HFF-Myc (cell line): ENCODE measurements at regions not wholly inside any gene's neighbourhood (a gene's known extent, or its start where the extent isn't known, plus 50 kb on each side); places are given as distances from the start of the nearest gene placed in this dataset.

Experiments
- DNase-seq: peaks from one replicate; pipeline ENCODE4 v3.0.0-alpha.2; 2011; ENCODE audit warnings: low read depth; ENCODE audit errors: extremely low read depth
- H3K4me3 ChIP-seq: replicated peaks from 2 replicates; pipeline ENCODE4 v1.5.1; 2011; ENCODE audit warnings: low read depth, mild to moderate bottlenecking, control low read depth, low read length
- TF ChIP-seq, protein P1 (sequence below): IDR thresholded peaks from 2 replicates; pipeline ENCODE4 v1.5.1; 2012; ENCODE audit warnings: mild to moderate bottlenecking, low read depth, low read length, control low read depth; ENCODE audit errors: missing control alignments

DNA sequence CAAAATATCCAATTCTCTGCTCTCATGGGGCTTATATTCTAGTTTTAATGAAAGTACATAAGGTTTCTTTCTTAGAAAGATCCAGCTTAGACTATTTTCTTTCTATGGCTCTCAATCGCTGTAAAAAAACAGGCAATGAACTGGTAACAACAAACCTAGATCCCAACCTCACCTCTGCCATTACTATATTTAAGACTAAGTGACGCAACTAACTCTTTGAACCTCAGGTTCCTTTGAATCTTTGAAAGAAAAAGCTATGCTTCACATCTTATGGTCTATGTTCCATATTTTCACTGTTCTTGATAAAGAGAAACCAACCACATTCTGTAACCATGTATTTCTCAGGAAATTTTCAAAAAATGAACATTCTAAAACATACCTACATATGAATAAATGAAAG lies 88.5 kb downstream of the ELAPOR2 start:
- H3K4me3 ChIP-seq, result no peak overlapping the region
- no peak for DNase-seq
- TF ChIP-seq, protein P1, sequence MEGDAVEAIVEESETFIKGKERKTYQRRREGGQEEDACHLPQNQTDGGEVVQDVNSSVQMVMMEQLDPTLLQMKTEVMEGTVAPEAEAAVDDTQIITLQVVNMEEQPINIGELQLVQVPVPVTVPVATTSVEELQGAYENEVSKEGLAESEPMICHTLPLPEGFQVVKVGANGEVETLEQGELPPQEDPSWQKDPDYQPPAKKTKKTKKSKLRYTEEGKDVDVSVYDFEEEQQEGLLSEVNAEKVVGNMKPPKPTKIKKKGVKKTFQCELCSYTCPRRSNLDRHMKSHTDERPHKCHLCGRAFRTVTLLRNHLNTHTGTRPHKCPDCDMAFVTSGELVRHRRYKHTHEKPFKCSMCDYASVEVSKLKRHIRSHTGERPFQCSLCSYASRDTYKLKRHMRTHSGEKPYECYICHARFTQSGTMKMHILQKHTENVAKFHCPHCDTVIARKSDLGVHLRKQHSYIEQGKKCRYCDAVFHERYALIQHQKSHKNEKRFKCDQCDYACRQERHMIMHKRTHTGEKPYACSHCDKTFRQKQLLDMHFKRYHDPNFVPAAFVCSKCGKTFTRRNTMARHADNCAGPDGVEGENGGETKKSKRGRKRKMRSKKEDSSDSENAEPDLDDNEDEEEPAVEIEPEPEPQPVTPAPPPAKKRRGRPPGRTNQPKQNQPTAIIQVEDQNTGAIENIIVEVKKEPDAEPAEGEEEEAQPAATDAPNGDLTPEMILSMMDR, result no peak

DNA sequence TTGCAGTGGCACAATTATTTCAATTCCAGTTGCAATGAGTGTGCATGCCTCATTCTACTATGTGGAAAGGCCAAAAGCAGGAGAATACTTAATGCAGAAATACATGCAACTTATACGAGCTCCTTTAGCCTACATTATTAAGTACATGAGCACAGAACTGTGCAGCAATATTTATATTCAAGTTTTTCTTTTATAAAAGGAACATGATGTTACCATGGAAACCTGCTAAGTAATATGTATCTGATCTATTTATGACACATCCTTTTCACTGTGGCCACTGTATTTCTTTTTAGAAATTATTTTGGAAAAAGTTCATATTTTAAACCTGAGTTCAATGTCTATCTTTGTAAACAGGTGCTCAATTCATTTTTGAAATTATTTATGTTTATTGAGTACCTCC lies 88.9 kb downstream of the ELAPOR2 start:
- DNase-seq, result no peak
- TF ChIP-seq, protein P1, result no peak

DNA sequence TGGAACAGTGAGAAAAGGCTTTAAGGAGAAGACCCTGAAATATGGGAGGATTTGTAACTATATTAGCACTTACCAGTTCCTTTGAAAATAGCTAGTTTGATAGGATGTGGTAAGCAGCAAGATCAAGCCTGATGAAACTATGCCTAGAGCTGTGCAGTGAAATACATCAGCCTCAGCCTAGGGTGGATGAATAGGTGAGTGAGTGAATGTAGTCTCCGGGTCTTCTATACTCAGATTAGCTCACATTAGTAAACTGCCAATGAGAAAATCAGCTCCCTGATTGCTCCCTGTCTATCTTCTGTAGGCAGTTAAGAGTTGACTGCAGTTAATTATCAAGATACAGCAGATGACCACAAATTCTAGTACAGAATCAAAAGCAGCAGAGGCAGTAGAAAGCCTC lies 89.6 kb downstream of the ELAPOR2 start:
- TF ChIP-seq, protein P1, result no peak
- H3K4me3 ChIP-seq, result no peak overlapping the region
- DNase-seq, result no peak

More for the DNA sequence above, 88.9 kb downstream of the ELAPOR2 start:
- H3K4me3 ChIP-seq, result no peak overlapping the region

DNA sequence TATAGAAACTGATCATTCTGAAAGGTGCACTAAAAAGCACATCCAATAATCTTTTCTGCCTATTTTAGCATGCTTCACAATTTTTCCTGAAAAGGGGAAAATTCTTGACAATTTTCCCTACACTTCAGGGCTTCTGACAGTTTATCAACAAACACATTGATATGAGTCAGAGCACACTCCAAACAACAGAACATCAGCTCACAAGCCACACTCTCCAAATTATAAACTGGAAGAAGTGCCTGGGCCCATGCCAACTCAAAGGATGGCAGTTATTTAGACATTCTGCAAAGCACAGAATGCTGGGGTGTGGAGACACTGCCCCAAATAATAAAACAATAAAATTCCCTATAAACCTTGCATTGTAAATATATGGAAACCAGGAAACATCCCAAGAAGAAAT lies 90.8 kb downstream of the ELAPOR2 start:
- H3K4me3 ChIP-seq, result no peak overlapping the region
- TF ChIP-seq, protein P1, result no peak
- DNase-seq, result peak; percentile 1

DNA sequence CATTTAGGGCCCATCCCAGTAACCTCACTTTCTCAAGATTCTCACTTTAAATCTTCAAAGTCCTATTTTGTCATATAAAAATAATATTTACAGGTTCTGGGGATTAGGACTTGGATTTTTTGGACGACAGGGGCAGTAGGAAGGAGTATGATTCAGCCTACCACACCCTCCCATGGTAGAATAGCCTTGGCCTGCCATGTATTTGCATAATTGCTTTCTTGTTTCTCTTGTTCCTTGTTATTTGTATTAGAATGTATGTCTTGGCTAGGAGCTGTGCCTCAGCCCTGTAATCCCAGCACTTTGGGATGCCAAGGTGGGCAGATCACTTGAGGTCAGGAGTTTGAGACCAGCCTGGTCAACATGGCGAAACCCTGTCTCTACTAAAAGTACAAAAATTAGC lies 92.5 kb downstream of the ELAPOR2 start:
- DNase-seq, result no peak
- H3K4me3 ChIP-seq, result no peak overlapping the region
- TF ChIP-seq, protein P1, result no peak

DNA sequence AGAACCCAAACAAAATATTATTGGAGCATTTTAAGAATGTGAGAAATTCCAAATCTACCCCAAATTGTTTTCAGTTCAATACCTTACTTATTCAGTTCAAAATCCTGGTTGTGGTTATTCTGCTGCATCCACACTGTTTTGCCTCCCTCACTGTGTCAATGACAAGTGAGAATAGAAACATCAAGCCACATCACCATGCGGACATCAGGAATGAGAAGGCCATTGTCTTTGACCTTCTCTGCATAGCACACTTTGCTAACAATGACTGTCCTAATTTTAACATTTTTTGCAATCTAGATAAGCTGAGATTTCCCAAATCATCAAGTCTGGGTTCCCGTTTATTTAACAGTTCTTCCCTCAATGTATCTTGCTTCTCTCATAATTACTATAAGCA lies 93.7 kb downstream of the ELAPOR2 start:
- H3K4me3 ChIP-seq, result no peak overlapping the region
- TF ChIP-seq, protein P1, result no peak
- no peak for DNase-seq

DNA sequence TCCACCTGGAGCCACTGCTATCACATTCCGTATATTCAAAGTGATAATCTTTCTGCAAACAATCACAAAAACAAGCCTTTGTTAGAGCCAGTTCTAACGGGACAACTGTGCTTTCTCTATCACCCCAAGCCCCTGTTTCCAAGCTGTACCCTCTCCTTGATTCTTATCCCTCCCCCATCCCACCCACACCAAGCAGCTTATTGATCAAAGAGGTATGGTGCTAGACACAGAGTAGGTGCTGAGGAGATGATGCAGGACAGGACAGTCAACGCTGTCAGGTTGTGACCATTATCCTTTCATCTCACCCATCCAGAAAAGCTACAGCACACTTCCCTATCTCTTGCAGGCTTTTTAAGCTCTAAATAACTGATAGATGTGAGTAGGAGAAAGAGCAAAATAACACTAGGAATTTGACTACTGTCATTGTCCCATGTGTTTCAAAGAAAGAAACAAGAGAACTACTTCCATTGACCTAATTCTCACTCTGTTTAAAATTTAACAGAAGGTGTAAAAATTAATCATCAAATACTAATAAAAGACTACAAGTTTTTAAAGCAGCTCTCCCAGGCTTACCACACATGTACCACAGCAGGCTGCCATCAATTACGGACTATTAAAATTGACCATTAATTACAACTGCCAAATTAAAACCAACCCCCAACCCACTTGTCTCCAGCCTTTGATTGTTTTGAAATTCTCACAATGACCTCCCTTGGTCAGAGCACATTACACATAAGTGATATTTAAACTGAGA lies 94.3 kb downstream of the ELAPOR2 start:
- TF ChIP-seq, protein P1, result no peak
- no peak overlapping the region for H3K4me3 ChIP-seq
- DNase-seq, result no peak
